Lower leg skin (tissue), 3 donors: ENCODE measurements at regions not wholly inside any gene's neighbourhood (a gene's known extent, or its start where the extent isn't known, plus 50 kb on each side); places are given as distances from the start of the nearest gene placed in this dataset.

Experiments used
- POLR2A ChIP-seq, 2 donors: fragments of 450-650 bp; IDR thresholded peaks; one replicate each; pipeline ENCODE4 v1.6.1; 2016 to 2017; ENCODE audit warnings: antibody characterized with exemption in 2 of 2, mild to moderate bottlenecking in 1 of 2, moderate library complexity in 1 of 2
- TF ChIP-seq, protein P1 (sequence below), 3 donors: fragments of 450-650 bp; IDR thresholded peaks; one replicate each; pipeline ENCODE4 v1.5.1; 2016; ENCODE audit warnings: antibody characterized with exemption in 3 of 3, mild to moderate bottlenecking in 3 of 3, moderate library complexity in 2 of 3

DNA sequence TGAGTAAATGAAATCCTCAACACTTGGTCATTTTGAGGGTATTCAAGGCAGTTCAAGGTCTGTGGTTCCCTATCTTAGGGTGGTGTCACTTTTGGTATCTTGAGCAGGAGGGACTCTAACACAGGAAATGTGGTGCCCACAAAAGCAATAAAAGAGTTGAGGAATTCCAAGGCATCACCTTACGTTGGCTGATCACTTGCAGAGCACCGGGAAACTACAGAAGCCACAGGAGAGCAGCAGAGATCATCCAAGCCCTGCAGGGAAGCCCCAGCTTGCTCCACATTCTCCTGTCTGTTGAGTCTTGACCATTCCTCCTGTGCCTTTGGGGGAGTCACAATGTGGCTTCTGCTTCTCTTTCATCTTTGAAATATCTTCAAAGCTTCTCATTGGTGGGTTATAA is 565.8 kb upstream of the ADARB2 start:
- TF ChIP-seq, protein P1, sequence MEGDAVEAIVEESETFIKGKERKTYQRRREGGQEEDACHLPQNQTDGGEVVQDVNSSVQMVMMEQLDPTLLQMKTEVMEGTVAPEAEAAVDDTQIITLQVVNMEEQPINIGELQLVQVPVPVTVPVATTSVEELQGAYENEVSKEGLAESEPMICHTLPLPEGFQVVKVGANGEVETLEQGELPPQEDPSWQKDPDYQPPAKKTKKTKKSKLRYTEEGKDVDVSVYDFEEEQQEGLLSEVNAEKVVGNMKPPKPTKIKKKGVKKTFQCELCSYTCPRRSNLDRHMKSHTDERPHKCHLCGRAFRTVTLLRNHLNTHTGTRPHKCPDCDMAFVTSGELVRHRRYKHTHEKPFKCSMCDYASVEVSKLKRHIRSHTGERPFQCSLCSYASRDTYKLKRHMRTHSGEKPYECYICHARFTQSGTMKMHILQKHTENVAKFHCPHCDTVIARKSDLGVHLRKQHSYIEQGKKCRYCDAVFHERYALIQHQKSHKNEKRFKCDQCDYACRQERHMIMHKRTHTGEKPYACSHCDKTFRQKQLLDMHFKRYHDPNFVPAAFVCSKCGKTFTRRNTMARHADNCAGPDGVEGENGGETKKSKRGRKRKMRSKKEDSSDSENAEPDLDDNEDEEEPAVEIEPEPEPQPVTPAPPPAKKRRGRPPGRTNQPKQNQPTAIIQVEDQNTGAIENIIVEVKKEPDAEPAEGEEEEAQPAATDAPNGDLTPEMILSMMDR (IDR thresholded peaks at IDR 0.05): no peak
- TF ChIP-seq POLR2A (IDR thresholded peaks at IDR 0.05): no peak
